Hepatocyte (in vitro differentiated cells): ENCODE measurements at regions not wholly inside any gene's neighbourhood (a gene's known extent, or its start where the extent isn't known, plus 50 kb on each side); places are given as distances from the start of the nearest gene placed in this dataset.
A peak's percentile ranks its signal among the peaks of the same experiment; 100 is the strongest.

ENCODE experiments used
- DNase-seq: peaks from one replicate; pipeline ENCODE4 v3.0.0-alpha.2; 2016; ENCODE audit warnings: low spot score
- H2AFZ ChIP-seq: fragments of 200-600 bp; sonication (generic); 2 replicates; pipeline ENCODE4 v1.6.0; 2016; ENCODE audit warnings: antibody characterized with exemption, mild to moderate bottlenecking
- H3K27ac ChIP-seq: fragments of 200-600 bp; sonication (generic); 2 replicates; pipeline ENCODE4 v1.5.1; 2016; ENCODE audit warnings: mild to moderate bottlenecking
- H3K27me3 ChIP-seq: fragments of 200-600 bp; sonication (generic); 2 replicates; pipeline ENCODE4 v1.6.1; 2016
- H3K36me3 ChIP-seq: fragments of 200-600 bp; sonication (generic); replicated peaks from 2 replicates; pipeline ENCODE4 v1.5.1; 2016; ENCODE audit warnings: low read depth; ENCODE audit not compliant: insufficient read depth
- H3K4me1 ChIP-seq: fragments of 200-600 bp; sonication (generic); 2 replicates; pipeline ENCODE4 v1.5.1; 2016; ENCODE audit warnings: mild to moderate bottlenecking, moderate library complexity; ENCODE audit not compliant: insufficient read depth
- H3K4me2 ChIP-seq: fragments of 200-600 bp; sonication (generic); 2 replicates; pipeline ENCODE4 v1.6.0; 2016
- H3K4me3 ChIP-seq: fragments of 200-600 bp; sonication (generic); 2 replicates; pipeline ENCODE4 v1.5.1; 2016; ENCODE audit warnings: mild to moderate bottlenecking
- H3K79me2 ChIP-seq: fragments of 200-600 bp; sonication (generic); 2 replicates; pipeline ENCODE4 v1.6.0; 2017; ENCODE audit warnings: mild to moderate bottlenecking
- H3K9me2 ChIP-seq: fragments of 200-600 bp; sonication (generic); replicated peaks from 2 replicates; pipeline ENCODE4 v1.6.0; 2017; ENCODE audit warnings: mild to moderate bottlenecking; ENCODE audit not compliant: insufficient read depth
- H3K9me3 ChIP-seq: fragments of 200-600 bp; sonication (generic); 2 replicates; pipeline ENCODE4 v1.5.1; 2016; ENCODE audit warnings: low read depth, mild to moderate bottlenecking
- H4K20me1 ChIP-seq: fragments of 200-600 bp; sonication (generic); 2 replicates; pipeline ENCODE4 v1.6.0; 2016; ENCODE audit warnings: mild to moderate bottlenecking; ENCODE audit not compliant: insufficient read depth, poor library complexity, severe bottlenecking
- CTCF ChIP-seq: fragments of 200-600 bp; sonication (generic); IDR thresholded peaks from 2 replicates; pipeline ENCODE4 v1.5.1; 2016; ENCODE audit warnings: antibody characterized with exemption, mild to moderate bottlenecking; ENCODE audit not compliant: poor library complexity
- EZH2 ChIP-seq: fragments of 200-600 bp; sonication (generic); IDR thresholded peaks from 2 replicates; pipeline ENCODE4 v1.6.1; 2016; ENCODE audit warnings: antibody characterized with exemption, mild to moderate bottlenecking, borderline replicate concordance
- EZH2phosphoT487 ChIP-seq: fragments of 200-600 bp; sonication (generic); IDR thresholded peaks from one replicate; pipeline ENCODE4 v1.6.1; 2018; ENCODE audit warnings: antibody characterized with exemption, mild to moderate bottlenecking, low read depth, moderate library complexity; ENCODE audit not compliant: unreplicated experiment, severe bottlenecking
- WGBS: methylation state at CpG from one replicate; pipeline ENCODE4 v1.1.6; 2016; ENCODE audit warnings: low lambda C conversion rate; ENCODE audit errors: missing lambda C conversion rate; 5-methylcytosine and 5-hydroxymethylcytosine counted together

- H2AFZ ChIP-seq = no peak overlapping the region
- TF ChIP-seq EZH2phosphoT487 = no peak
- no peak for TF ChIP-seq CTCF
- TF ChIP-seq EZH2 = no peak
- no peaks in the 10 kb centered on the region for H3K9me3 ChIP-seq
- H3K27me3 ChIP-seq = no peaks in the 10 kb centered on the region
- H4K20me1 ChIP-seq = no peaks in the 10 kb centered on the region
- no peaks in the 10 kb centered on the region for H3K79me2 ChIP-seq
- no peak overlapping the region for H3K4me3 ChIP-seq
- 81% methylated on average over 2 of the region's 2 CpGs for WGBS
- no peak for DNase-seq
- no peak overlapping the region for H3K4me2 ChIP-seq
- H3K27ac ChIP-seq = no peak overlapping the region
- H3K9me2 ChIP-seq = no peaks in the 10 kb centered on the region
- no peaks in the 10 kb centered on the region for H3K4me1 ChIP-seq
- no peaks in the 10 kb centered on the region for H3K36me3 ChIP-seq
Measured at GRCh38 chrX:111006116-111006515, 89.9 kb upstream of the PAK3 start.

GRCh38 chrX:111005166-111005565 lies 90.8 kb upstream of the PAK3 start:
- H3K9me3 ChIP-seq = no peaks in the 10 kb centered on the region
- no peak overlapping the region for H2AFZ ChIP-seq
- H3K79me2 ChIP-seq = no peaks in the 10 kb centered on the region
- DNase-seq = no peak
- no peaks in the 10 kb centered on the region for H3K9me2 ChIP-seq
- H3K4me2 ChIP-seq = no peak overlapping the region
- H3K4me3 ChIP-seq = no peak overlapping the region
- TF ChIP-seq EZH2 (no peak), EZH2phosphoT487 (no peak), CTCF (no peak)
- H3K4me1 ChIP-seq = no peaks in the 10 kb centered on the region
- H3K27me3 ChIP-seq = no peaks in the 10 kb centered on the region
- no peak overlapping the region for H3K27ac ChIP-seq
- 81% methylated on average over 4 of the region's 4 CpGs for WGBS
- no peaks in the 10 kb centered on the region for H3K36me3 ChIP-seq
- H4K20me1 ChIP-seq = no peaks in the 10 kb centered on the region

- Histone ChIP-seq H3K27me3 (no peaks in the 10 kb centered on the region), H3K4me2 (no peak overlapping the region), H3K4me3 (no peak overlapping the region), H3K4me1 (no peaks in the 10 kb centered on the region), H3K9me3 (no peaks in the 10 kb centered on the region), H3K27ac (no peak overlapping the region), H3K36me3 (no peaks in the 10 kb centered on the region), H2AFZ (no peak overlapping the region), H3K79me2 (no peaks in the 10 kb centered on the region), H3K9me2 (no peaks in the 10 kb centered on the region), H4K20me1 (no peaks in the 10 kb centered on the region)
- 70% methylated on average over 4 of the region's 4 CpGs for WGBS
- DNase-seq = no peak
- TF ChIP-seq CTCF (no peak), EZH2phosphoT487 (no peak), EZH2 (no peak)
Measured at GRCh38 chrX:111003118-111003517, 92.9 kb upstream of the PAK3 start.

- TF ChIP-seq EZH2 (no peak), CTCF (peak; percentile 55)
- no peaks in the 10 kb centered on the region for H3K9me2 ChIP-seq
- no peak overlapping the region for H3K27ac ChIP-seq
- H3K9me3 ChIP-seq = no peaks in the 10 kb centered on the region
- 15% methylated on average over 8 of the region's 8 CpGs for WGBS
- no peak overlapping the region for H3K4me2 ChIP-seq
- H4K20me1 ChIP-seq = no peaks in the 10 kb centered on the region
- H3K4me3 ChIP-seq = no peak overlapping the region
- no peaks in the 10 kb centered on the region for H3K36me3 ChIP-seq
- H2AFZ ChIP-seq = no peak overlapping the region
- peak; percentile 51 for DNase-seq
- H3K79me2 ChIP-seq = no peaks in the 10 kb centered on the region
- no peaks in the 10 kb centered on the region for H3K27me3 ChIP-seq
- no peaks in the 10 kb centered on the region for H3K4me1 ChIP-seq
Measured at GRCh38 chrX:110992611-110993010, 103.4 kb upstream of the PAK3 start.
